OCI-LY7 (cell line): ENCODE measurements at regions not wholly inside any gene's neighbourhood (a gene's known extent, or its start where the extent isn't known, plus 50 kb on each side); places are given as distances from the start of the nearest gene placed in this dataset.

Source experiments
- EZH2phosphoT487 ChIP-seq: fragments of 200-600 bp; sonication (generic); IDR thresholded peaks from 2 replicates; pipeline ENCODE4 v1.6.1; 2018; ENCODE audit warnings: low read depth, borderline replicate concordance, mild to moderate bottlenecking, mixed run types, antibody characterized with exemption, low read length, moderate library complexity, mixed read lengths
- TF ChIP-seq, protein P1 (sequence below): fragments of 200-600 bp; sonication (generic); conservative IDR thresholded peaks from 2 replicates; pipeline ENCODE4 v1.5.1; 2014; ENCODE audit warnings: mild to moderate bottlenecking, antibody characterized with exemption, low read length, moderate library complexity, mixed read lengths

DNA sequence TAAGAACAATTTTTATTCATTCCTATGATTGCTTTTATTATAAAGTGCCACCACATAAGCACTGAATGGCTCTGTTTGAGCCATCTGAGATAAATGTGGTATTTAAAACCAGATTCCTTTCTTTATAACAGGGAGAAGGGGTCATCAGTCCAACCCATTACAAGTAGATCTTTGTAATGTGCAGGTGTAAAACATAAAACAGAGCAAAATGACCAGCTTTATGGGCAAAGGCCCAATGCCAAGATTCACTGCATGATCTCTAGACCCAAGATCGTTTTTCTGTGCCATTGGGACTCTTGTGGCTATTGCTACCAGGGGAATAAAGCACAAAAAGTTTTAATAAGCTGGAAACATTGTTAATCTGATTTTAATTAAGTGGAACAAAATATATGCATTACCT, 469.9 kb downstream of the PRR16 start:
- TF ChIP-seq, protein P1, sequence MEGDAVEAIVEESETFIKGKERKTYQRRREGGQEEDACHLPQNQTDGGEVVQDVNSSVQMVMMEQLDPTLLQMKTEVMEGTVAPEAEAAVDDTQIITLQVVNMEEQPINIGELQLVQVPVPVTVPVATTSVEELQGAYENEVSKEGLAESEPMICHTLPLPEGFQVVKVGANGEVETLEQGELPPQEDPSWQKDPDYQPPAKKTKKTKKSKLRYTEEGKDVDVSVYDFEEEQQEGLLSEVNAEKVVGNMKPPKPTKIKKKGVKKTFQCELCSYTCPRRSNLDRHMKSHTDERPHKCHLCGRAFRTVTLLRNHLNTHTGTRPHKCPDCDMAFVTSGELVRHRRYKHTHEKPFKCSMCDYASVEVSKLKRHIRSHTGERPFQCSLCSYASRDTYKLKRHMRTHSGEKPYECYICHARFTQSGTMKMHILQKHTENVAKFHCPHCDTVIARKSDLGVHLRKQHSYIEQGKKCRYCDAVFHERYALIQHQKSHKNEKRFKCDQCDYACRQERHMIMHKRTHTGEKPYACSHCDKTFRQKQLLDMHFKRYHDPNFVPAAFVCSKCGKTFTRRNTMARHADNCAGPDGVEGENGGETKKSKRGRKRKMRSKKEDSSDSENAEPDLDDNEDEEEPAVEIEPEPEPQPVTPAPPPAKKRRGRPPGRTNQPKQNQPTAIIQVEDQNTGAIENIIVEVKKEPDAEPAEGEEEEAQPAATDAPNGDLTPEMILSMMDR: no peak
- TF ChIP-seq EZH2phosphoT487: no peak
